HG02981 (cell line): ENCODE measurements at regions not wholly inside any gene's neighbourhood (a gene's known extent, or its start where the extent isn't known, plus 50 kb on each side); places are given as distances from the start of the nearest gene placed in this dataset.

ENCODE experiments used
- ATAC-seq: cut with Tn5 transposase; IDR thresholded peaks from one replicate; pipeline ENCODE4 v1.9.1; 2021; ENCODE audit warnings: mild to moderate bottlenecking, moderate library complexity; ENCODE audit not compliant: unreplicated experiment

DNA sequence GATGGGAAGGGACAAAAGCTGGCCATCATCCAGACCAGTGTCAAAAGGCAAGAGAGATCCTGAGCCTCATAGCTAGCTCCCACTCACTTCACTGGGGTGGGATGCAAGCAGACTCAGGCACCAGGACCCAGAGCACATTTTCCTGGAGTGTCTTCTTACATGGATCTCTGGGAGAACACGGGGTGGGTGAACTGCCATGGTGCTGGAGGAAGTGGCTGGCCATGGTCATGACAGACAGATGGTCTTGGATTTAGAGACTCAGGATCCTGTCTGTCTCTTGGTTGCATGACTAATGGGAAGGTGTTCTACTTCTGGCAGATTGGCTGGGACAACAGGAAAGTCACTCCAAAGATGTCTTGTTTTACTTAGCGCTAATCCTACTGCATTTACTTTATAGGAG is 311.5 kb downstream of the ATP23 start:
- ATAC-seq, result no peak

DNA sequence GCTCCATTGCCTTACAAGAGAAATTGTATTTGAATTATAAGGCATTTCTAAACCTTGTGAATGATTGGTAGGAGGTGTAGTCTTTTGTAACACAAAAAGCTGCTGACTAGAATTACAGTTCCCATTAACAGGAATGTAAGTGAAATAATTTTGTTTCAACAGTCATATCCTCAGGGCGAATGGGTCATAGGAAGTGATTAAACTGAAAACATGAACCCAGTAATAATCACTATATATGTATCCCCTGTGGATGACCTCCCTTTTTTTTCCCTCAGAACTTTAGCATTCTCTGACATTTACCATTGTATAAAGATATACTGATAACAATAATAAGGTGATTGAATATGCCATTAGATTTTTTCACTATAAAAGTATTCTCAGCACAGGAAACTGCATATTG is 312.3 kb downstream of the ATP23 start:
- no peak for ATAC-seq

DNA sequence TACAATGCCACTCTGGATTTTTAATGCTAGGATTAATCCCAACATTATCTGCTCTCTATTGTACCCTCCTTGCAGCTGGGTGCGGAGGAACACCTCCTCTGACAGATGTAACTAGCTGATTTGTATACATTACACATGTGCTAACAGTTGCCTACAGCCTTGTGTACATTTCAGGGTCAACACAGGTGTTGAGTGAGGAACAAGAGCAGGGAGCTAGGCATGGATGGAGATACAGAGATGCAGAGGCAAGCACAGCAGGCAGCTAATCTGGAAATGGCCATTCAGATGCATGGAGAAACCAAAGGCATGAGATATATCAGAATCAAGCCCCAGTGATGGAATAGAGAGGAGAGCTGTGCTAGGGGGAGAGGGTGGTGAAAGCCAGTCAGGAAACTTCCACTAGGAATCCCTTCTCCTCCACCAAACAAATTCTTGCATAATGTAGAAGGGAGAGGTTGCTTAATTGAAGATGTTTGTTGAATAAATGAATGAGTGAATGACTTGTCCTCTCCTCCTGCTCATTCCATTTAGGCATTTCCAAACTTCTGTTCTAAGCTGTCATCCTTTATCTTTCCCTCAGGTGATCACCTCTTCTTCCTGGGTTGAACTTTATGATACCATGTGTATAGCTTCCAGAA is 313.2 kb downstream of the ATP23 start:
- no peak for ATAC-seq

DNA sequence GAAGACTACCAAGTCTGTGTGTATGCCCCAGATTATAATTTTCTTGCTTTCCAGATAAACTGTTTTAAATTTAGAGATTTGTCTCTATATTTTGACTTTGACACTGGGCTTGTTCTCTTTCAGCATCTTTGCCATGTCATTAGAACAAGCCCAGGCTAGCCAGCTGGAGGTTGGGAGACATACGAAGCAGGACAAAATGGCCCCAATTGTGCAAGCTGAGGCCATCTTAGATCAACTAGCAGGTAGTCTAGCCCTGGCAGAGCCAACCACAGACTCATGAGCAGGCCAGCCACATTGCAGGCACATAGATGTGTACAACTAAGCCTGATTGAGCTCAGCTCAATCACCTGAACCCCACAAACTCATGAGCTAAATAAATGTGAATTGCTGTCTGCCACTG is 321.4 kb downstream of the ATP23 start:
- no peak for ATAC-seq

GRCh38 chr12:58263816-58264215 is 322.4 kb downstream of the ATP23 start:
- ATAC-seq, result no peak

- ATAC-seq, result no peak
Measured at GRCh38 chr12:58268069-58268468, 326.7 kb downstream of the ATP23 start.

DNA sequence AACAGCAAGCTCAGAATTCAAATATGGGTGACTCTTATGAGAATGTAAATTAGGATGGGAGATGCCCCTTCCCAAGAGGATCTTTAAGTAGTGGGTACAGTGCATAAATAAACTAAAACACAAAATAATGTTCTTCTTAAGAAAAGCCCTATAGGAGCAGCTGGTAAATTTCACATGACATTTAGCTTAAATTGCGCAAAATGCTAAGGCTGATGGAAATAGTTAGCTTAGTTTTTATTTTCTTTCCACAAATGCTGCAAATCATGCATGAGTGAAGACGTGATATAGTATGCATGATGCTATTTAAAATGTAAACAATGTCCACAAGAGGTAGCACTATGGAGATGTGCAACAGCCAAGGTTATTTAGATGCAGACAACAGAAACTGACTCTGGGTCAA is 328.1 kb downstream of the ATP23 start:
- ATAC-seq, result no peak

DNA sequence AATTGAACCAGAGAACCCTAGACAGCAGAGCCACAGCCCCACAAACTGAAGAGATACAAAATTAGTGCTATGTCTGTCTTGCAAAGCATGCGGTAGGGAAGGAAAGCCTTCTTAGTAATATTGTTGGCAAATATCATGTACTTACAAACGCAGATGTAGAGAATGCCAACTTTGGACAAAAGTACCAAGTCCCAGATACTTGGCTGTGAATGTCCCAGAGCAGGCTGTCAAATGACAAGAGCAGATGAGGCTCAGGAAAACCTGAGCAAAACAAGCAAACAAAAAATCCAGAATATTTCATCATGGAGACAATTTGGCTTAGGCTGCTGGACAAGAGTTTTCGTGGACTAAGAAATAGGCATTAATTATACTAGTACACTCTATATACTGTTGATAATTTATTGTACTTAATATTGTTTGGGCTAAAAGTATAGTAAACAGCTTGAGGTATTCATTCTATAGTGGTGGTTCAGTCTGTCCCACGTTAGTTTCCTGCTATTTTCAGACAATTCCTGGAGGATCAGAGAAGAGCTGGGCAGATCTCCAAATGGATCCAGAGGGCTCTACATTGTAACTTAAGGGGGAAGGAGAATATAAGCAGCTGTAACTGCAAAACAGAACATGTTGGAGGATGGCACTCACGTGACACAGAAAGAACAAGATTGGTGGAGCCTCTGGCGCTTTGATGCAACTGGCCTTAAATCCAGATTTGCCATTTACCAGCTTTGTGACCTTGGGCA is 329.8 kb downstream of the ATP23 start:
- ATAC-seq, result no peak

DNA sequence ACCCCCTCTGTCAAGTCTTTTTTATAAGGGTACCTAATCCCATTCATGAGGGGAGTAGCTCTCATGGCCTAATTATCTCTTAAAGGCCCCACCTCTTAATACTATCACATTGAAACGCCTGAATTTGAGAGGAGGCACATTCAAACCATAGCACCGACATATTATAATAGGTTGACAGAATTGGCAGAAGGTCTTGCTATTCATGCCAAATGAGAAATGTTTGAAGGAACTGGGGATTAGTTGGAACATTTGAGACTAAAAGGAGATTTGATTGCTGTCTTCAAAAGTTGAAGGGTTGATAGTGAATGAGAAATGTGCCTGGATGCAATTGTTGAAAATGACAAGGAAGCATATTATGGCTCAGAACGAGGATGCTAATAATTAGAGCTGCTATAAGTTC is 331.1 kb downstream of the ATP23 start:
- ATAC-seq, result no peak

GRCh38 chr12:58277231-58277630 is 335.9 kb downstream of the ATP23 start:
- no peak for ATAC-seq

DNA sequence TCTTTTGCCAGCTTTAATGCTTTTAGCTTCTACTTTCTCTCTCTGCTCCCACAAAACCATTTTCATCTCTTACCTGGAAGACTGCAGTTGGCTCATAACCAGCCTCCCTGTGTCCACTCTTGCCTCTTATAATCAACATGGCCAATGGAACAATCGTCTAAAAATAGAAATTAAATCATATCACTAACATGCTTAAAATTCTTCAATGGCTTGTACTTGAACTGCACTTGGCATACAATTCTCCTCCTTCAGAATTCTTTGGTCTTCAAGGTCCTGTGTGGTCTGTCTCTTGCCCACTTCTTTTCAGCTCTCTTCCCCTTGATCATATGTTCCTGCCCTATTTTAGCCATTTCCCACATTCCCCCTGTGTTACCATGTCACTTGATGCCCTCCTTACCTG is 342.2 kb downstream of the ATP23 start:
- ATAC-seq, result no peak

DNA sequence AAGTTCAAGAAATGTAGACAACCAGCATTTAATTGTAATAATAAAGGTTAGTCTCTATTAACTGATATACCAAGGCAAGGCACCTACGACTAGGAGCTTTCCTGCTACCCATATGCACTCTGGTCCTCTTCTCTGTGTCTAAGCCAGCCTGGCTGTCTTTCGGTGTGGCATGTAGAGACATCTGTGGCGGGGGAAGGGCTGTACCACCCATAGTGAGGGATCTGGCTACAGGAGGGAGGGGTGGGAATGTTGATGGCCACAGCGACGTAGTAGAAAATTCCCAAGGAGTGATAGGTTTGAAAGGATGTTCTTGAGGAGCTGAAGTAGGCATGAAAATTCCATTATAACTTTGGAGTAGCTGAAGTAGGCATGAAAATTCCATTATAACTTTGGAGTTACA is 344.2 kb downstream of the ATP23 start:
- ATAC-seq, result no peak

DNA sequence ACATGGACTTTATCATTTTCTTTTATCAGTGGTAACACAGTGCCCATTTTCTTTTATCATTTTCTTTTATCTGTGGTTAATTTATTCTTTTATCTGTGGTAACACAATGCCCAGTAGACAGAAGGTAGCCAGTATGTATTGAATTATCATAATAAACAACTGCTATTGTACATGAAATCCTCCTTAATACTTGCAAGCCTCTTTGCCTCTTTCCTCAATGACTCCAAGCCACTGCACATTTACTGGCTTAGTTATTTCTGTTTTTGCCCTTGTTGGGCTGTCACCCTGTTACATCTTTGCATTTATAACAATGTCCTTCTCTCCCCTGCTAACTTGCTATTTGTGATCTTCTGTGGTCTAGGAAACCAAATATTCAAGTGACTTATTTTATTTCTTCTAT is 345.0 kb downstream of the ATP23 start:
- no peak for ATAC-seq

GRCh38 chr12:58288190-58288589 is 346.8 kb downstream of the ATP23 start:
- ATAC-seq, result no peak

- ATAC-seq, result no peak
Measured at GRCh38 chr12:58291106-58291505, 349.7 kb downstream of the ATP23 start.

DNA sequence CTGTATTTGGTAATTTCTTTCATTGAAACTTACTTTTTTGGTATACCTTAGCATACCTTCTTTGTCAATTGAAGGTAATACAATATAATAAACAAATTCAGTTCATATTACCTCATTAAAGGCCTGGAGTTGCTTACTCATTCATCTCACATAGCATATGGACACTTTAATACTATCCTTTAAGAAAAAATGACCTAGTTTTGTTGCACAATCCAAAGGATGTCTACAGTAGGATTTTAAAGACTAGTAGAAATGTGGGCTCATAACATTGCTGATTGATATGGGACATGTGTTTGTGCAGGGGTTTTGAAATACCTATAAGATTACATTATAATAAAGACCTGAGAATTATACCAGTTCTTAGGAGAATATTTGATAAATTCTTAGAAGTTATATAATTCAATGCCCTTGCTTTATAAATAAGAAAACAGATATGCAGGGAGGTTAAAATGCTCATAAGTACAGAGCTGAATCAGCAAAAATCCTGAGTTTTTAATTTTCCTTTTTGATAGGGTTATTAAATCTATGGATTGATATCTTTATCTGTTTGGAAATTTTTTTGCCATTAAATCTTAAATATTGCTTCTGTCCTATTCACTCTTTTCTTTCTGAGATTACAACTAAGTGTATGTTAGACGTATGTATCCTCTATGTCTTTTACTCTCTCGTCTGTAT is 352.1 kb downstream of the ATP23 start:
- no peak for ATAC-seq

DNA sequence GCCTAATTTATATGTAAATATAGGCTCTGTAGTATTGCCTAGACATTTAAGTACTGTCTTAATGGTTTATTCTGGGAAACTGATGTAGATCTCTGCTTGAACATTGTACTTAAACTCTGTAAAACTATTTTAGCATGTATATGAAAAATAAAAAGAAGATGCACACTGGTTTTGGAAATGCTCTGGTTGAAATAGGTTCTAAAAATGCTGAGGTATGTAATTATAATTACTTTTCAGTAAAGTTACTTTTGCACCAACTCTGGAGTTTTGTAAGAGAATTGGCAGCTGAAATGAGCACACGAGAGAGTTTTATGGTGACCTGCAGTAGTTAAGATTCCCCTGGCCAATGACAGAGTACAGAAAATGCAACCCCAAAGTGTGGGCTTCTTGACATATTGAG is 353.9 kb downstream of the ATP23 start:
- no peak for ATAC-seq

GRCh38 chr12:58296863-58297262 is 355.5 kb downstream of the ATP23 start:
- ATAC-seq, result no peak

DNA sequence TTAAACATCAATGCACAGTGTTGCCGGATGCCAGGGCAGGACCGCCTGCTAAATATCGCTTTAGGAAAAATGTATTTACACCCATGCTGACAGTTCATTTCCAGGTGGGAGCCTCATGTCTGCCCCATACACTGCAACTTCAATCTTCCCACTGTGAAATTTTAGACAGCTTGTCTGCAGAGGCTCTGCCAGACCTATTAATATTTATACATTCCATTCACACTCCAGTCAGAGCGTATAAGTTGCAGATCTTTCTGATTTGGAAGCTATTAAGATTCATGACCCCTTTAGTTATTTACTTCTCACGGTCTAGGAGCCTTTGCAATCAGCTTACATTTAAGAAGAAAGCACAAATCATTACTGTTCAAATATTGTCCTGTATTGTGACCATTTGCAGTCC is 357.4 kb downstream of the ATP23 start:
- no peak for ATAC-seq

DNA sequence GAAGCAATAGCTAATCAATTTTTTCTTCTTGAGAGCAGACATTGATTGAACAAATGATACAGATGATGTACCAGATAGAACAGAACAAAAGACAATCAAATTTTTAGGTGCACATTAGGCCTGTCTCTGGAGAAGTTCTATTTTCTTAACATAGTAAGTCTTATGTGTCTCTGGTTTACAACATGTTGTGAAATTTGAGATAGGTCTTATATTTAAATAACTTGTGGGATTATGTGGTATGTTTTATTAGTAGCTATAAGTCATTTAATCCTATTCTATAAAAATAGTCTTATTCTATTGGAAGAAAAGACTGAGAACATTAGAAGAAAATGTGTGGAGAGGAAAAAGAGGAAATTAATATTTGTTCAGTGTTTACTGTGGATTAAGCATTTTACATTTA is 358.0 kb downstream of the ATP23 start:
- no peak for ATAC-seq

GRCh38 chr12:58301038-58301729 is 359.8 kb downstream of the ATP23 start:
- no peak for ATAC-seq

DNA sequence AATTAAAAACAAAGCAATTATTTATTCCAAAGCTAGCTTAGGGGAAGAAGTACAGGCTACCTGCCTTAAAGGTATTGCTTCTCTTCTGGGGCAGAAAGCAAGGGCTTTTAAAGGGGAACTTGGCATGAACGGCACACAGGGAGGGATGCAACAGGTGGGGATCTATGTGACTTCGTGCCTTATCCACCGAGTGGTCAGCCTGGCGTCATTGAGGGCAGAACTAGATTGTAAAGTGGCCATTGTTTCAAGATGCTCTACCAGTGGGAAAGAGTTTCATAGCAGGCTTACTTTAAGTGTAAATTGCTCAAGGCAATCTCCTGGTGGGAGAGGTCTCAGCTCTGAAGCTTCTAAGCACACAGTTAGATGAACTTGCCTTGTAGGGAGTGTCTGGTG is 360.4 kb downstream of the ATP23 start:
- ATAC-seq, result no peak
